Tibial artery (tissue), 4 donors: ENCODE measurements at regions not wholly inside any gene's neighbourhood (a gene's known extent, or its start where the extent isn't known, plus 50 kb on each side); places are given as distances from the start of the nearest gene placed in this dataset.
A peak's percentile ranks its signal among the peaks of the same experiment; 100 is the strongest.

Source experiments
- DNase-seq, 2 donors: peaks; one replicate each; pipeline ENCODE4 v3.0.0-alpha.2; 2019
- H3K27ac ChIP-seq, 2 donors: fragments of 200-600 bp; sonication (generic) in 1 of 2; 1 replicate in 1 of 2; 2 replicates in 1 of 2; pipeline ENCODE4 v1.5.1; 2018 to 2019; ENCODE audit warnings: mild to moderate bottlenecking in 1 of 2
- H3K27me3 ChIP-seq, 2 donors: fragments of 200-600 bp; sonication (generic) in 1 of 2; one replicate each; pipeline versions ENCODE4 v1.5.1 to v1.6.0; 2016 to 2019
- H3K36me3 ChIP-seq, 3 donors: fragments of 200-600 bp; sonication (generic) in 2 of 3; one replicate each; pipeline ENCODE4 v1.5.1; 2016 to 2019; ENCODE audit warnings: mild to moderate bottlenecking in 2 of 3
- H3K4me1 ChIP-seq, 4 donors: fragments of 200-600 bp; sonication (generic) in 2 of 4; 1 replicate in 3 of 4; 2 replicates in 1 of 4; pipeline ENCODE4 v1.5.1; 2016 to 2019
- H3K4me3 ChIP-seq, 2 donors: fragments of 200-600 bp; sonication (generic) in 1 of 2; 1 replicate in 1 of 2; 2 replicates in 1 of 2; pipeline ENCODE4 v1.5.1; 2018 to 2019; ENCODE audit warnings: mild to moderate bottlenecking in 2 of 2
- H3K9me3 ChIP-seq, 3 donors: fragments of 200-600 bp; sonication (generic) in 1 of 3; one replicate each; pipeline ENCODE4 v1.5.1; 2016 to 2019
- CTCF ChIP-seq, 2 experiments: fragments of 200-600 bp in 1 of 2; fragments of 450-650 bp in 1 of 2; IDR thresholded peaks; one replicate each; pipeline ENCODE4 v1.5.1; 2017 to 2019; ENCODE audit warnings: antibody characterized with exemption in 2 of 2, mild to moderate bottlenecking in 1 of 2, moderate library complexity in 1 of 2
- intact Hi-C: fragments of 100-400 bp; cut with DNase I; formaldehyde crosslinking; loops from one replicate; pipeline ENCODE4 v1.15.0; 2023; ENCODE audit warnings: low total_unique reads

GRCh38 chr2:42931146-42931817 is 138.9 kb upstream of the HAAO start:
- Histone ChIP-seq H3K27me3 (no peaks in the 10 kb centered on the region), H3K36me3 (no peaks in the 10 kb centered on the region), H3K4me1 (peaks cover 18 to 81% (median 74%) of the 10 kb centered on the region in 4 donors), H3K9me3 (no peaks in the 10 kb centered on the region), H3K4me3 (no peak overlapping the region), H3K27ac (peak overlapping the region; percentile 85 to 92)
- intact Hi-C loops: no loop called here
- TF ChIP-seq CTCF (IDR thresholded peaks at IDR 0.05): no peak
- DNase-seq: no peak

- no peak overlapping the region for H3K4me3 ChIP-seq
- intact Hi-C loops: no loop called here
- H3K4me1 ChIP-seq: peaks cover 21 to 93% (median 85%) of the 10 kb centered on the region in 4 donors
These were observed 137.7 kb upstream of the HAAO start for GRCh38 chr2:42930025-42930581.

GRCh38 chr2:42929546-42930024 is 137.2 kb upstream of the HAAO start:
- H3K27ac ChIP-seq: peak overlapping the region; percentile 85 to 92
- TF ChIP-seq CTCF (IDR thresholded peaks at IDR 0.05): no peak
- intact Hi-C loops: no loop called here

More at GRCh38 chr2:42930025-42930581, 137.7 kb upstream of the HAAO start:
- no peaks in the 10 kb centered on the region for H3K36me3 ChIP-seq
- peak in 1 of 2 donors; percentile 82 for DNase-seq
- no peak for TF ChIP-seq CTCF (IDR thresholded peaks at IDR 0.05)
- no peaks in the 10 kb centered on the region for H3K9me3 ChIP-seq
- peak overlapping the region; percentile 85 to 92 for H3K27ac ChIP-seq
- no peaks in the 10 kb centered on the region for H3K27me3 ChIP-seq

GRCh38 chr2:42928692-42929545 is 136.5 kb upstream of the HAAO start:
- Histone ChIP-seq H3K4me1 (peaks cover 28 to 100% (median 93%) of the 10 kb centered on the region in 4 donors), H3K4me3 (no peak overlapping the region), H3K9me3 (no peaks in the 10 kb centered on the region), H3K36me3 (no peaks in the 10 kb centered on the region), H3K27ac (peak overlapping the region; percentile 85 to 92), H3K27me3 (no peaks in the 10 kb centered on the region)
- intact Hi-C loops: no loop called here
- TF ChIP-seq CTCF (IDR thresholded peaks at IDR 0.05): peak in 1 of 2 experiments; percentile 18
- DNase-seq: no peak

More at GRCh38 chr2:42929546-42930024, 137.2 kb upstream of the HAAO start:
- Histone ChIP-seq H3K4me3 (no peak overlapping the region), H3K36me3 (no peaks in the 10 kb centered on the region), H3K9me3 (no peaks in the 10 kb centered on the region), H3K27me3 (no peaks in the 10 kb centered on the region), H3K4me1 (peaks cover 24 to 98% (median 90%) of the 10 kb centered on the region in 4 donors)
- no peak for DNase-seq

GRCh38 chr2:42928161-42928691 is 135.8 kb upstream of the HAAO start:
- DNase-seq: no peak
- Histone ChIP-seq H3K27me3 (no peaks in the 10 kb centered on the region), H3K4me1 (peaks cover 28 to 100% (median 94%) of the 10 kb centered on the region in 4 donors), H3K36me3 (no peaks in the 10 kb centered on the region), H3K4me3 (no peak overlapping the region), H3K9me3 (no peaks in the 10 kb centered on the region), H3K27ac (peak overlapping the region; percentile 85 to 92)
- intact Hi-C loops: no loop called here
- TF ChIP-seq CTCF (IDR thresholded peaks at IDR 0.05): no peak
